ENCODE measurements at regions not wholly inside any gene's neighbourhood (a gene's known extent, or its start where the extent isn't known, plus 50 kb on each side); places are given as distances from the start of the nearest gene placed in this dataset.

DNA sequence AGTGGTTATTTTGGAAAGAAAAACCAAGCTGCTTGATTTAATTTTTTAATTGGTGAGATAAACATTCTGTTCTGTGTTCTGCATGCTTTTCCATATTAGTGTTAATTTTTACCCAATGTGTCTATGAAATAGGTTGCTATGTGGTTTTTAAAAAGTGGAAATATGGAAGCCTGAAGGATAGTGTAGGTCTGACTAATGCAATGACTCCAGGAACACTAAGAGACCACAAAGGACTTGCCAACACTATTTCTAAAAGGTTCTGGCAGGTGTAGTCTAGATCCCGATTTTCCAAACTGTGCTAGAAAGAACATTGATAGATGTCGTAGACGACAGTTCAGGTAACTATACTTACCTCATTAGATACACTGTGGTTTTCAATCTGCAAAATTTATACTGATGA is 877.4 kb upstream of the GOT2 start:
- Mint-ChIP-seq H3K27me3 (ENCODE audit: insufficient read depth, unreplicated experiment) (no peaks in the 10 kb centered on the region), H3K4me3 (ENCODE audit: unreplicated experiment) (no peak overlapping the region), H3K4me1 (ENCODE audit: insufficient read depth, unreplicated experiment) (no peaks in the 10 kb centered on the region), H3K36me3 (ENCODE audit: insufficient read depth, unreplicated experiment) (no peaks in the 10 kb centered on the region), H3K9me3 (ENCODE audit: unreplicated experiment) (peaks cover 10% of the 10 kb centered on the region), H3K27ac (ENCODE audit: low read depth, unreplicated experiment) (no peak overlapping the region)
- no peak for TF ChIP-seq CTCF (IDR thresholded peaks at IDR 0.05; ENCODE audit: unreplicated experiment)
- intact Hi-C loops (cut with micrococcal nuclease) = no loop called here
- ChIA-PET CTCF (interaction anchor here (0.5 kb wide), 1 partner anchor 796 kb away, joined by 3 read pairs; no protein-coding TSS in a partner anchor), POLR2A (no interaction called here)
- no TSS peak for BruUV-seq (replicated peaks)
- DNase-seq (ENCODE audit: unreplicated experiment) = no peak

DNA sequence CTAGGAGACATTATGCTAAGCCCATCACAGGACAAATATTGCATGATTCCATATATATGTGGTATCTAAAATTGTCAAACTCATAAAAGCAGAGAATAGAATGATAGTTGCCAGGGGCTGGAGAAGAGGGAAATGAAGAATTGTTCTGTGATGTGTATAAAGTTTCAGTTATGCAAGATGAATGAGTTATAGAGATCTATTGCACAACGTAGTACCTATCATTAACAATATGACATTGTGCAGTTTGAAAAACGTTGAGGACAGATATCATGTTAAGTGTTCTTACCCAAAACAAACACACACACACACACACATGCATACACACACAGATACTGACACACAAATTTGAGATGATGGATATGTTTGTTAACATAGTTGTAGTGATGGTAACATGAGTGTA is 871.6 kb upstream of the GOT2 start:
- Mint-ChIP-seq H3K27me3 (ENCODE audit: insufficient read depth, unreplicated experiment) (no peaks in the 10 kb centered on the region), H3K4me1 (ENCODE audit: insufficient read depth, unreplicated experiment) (peaks cover 8% of the 10 kb centered on the region), H3K27ac (ENCODE audit: low read depth, unreplicated experiment) (no peak overlapping the region), H3K9me3 (ENCODE audit: unreplicated experiment) (peaks cover 11% of the 10 kb centered on the region), H3K36me3 (ENCODE audit: insufficient read depth, unreplicated experiment) (no peaks in the 10 kb centered on the region), H3K4me3 (ENCODE audit: unreplicated experiment) (no peak overlapping the region)
- TF ChIP-seq CTCF (IDR thresholded peaks at IDR 0.05; ENCODE audit: unreplicated experiment) = no peak
- intact Hi-C loops (cut with micrococcal nuclease) = no loop called here
- no TSS peak for BruUV-seq (replicated peaks)
- POLR2A ChIA-PET = no interaction called here
- CTCF ChIA-PET = no interaction called here
- DNase-seq (ENCODE audit: unreplicated experiment) = peak; percentile 16

GRCh38 chr16:59604354-59604753 is 870.2 kb upstream of the GOT2 start:
- intact Hi-C loops (cut with micrococcal nuclease) = no loop called here
- TF ChIP-seq CTCF (IDR thresholded peaks at IDR 0.05; ENCODE audit: unreplicated experiment) = no peak
- POLR2A ChIA-PET = interaction anchor here (0.6 kb wide), 1 partner anchor 61 kb away, joined by 4 read pairs; no protein-coding TSS in a partner anchor
- no peak overlapping the region for H3K4me3 Mint-ChIP-seq (ENCODE audit: unreplicated experiment)
- H3K27ac Mint-ChIP-seq (ENCODE audit: low read depth, unreplicated experiment) = no peak overlapping the region
- no peaks in the 10 kb centered on the region for H3K36me3 Mint-ChIP-seq (ENCODE audit: insufficient read depth, unreplicated experiment)
- BruUV-seq (replicated peaks) = no TSS peak
- H3K4me1 Mint-ChIP-seq (ENCODE audit: insufficient read depth, unreplicated experiment) = peaks cover 8% of the 10 kb centered on the region
- CTCF ChIA-PET = no interaction called here
- DNase-seq (ENCODE audit: unreplicated experiment) = peak; percentile 47
- no peaks in the 10 kb centered on the region for H3K27me3 Mint-ChIP-seq (ENCODE audit: insufficient read depth, unreplicated experiment)
- H3K9me3 Mint-ChIP-seq (ENCODE audit: unreplicated experiment) = peaks cover 11% of the 10 kb centered on the region

DNA sequence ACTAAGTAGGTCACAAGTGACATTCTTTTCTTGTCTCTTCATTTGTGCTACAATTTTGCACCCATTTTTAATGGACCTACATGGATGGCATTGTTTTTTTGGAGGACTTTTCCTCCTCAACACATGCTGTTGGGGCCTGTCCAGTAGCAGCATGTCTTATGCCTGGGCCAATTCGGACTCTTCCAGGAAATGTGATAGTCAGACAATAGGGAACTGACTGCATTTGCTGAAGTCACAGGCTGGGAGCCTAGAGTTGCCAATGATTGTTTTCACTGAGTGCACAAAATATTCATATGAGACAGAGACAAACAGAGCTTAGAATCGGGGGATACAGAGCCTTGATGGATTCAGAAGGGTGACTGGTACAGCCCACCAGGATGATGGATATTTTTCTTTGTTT is 867.3 kb upstream of the GOT2 start:
- BruUV-seq (replicated peaks) = no TSS peak
- DNase-seq (ENCODE audit: unreplicated experiment) = no peak
- H3K4me3 Mint-ChIP-seq (ENCODE audit: unreplicated experiment) = no peak overlapping the region
- H3K9me3 Mint-ChIP-seq (ENCODE audit: unreplicated experiment) = peaks cover under 1% of the 10 kb centered on the region
- no peaks in the 10 kb centered on the region for H3K27me3 Mint-ChIP-seq (ENCODE audit: insufficient read depth, unreplicated experiment)
- intact Hi-C loops (cut with micrococcal nuclease) = no loop called here
- no peak overlapping the region for H3K27ac Mint-ChIP-seq (ENCODE audit: low read depth, unreplicated experiment)
- ChIA-PET CTCF (interaction anchor here (0.5 kb wide), 1 partner anchor 309 kb away, joined by 4 read pairs; no protein-coding TSS in a partner anchor), POLR2A (no interaction called here)
- H3K4me1 Mint-ChIP-seq (ENCODE audit: insufficient read depth, unreplicated experiment) = peaks cover 18% of the 10 kb centered on the region
- no peak for TF ChIP-seq CTCF (IDR thresholded peaks at IDR 0.05; ENCODE audit: unreplicated experiment)
- H3K36me3 Mint-ChIP-seq (ENCODE audit: insufficient read depth, unreplicated experiment) = no peaks in the 10 kb centered on the region
